ENCODE measurements at regions not wholly inside any gene's neighbourhood (a gene's known extent, or its start where the extent isn't known, plus 50 kb on each side); places are given as distances from the start of the nearest gene placed in this dataset.

DNA sequence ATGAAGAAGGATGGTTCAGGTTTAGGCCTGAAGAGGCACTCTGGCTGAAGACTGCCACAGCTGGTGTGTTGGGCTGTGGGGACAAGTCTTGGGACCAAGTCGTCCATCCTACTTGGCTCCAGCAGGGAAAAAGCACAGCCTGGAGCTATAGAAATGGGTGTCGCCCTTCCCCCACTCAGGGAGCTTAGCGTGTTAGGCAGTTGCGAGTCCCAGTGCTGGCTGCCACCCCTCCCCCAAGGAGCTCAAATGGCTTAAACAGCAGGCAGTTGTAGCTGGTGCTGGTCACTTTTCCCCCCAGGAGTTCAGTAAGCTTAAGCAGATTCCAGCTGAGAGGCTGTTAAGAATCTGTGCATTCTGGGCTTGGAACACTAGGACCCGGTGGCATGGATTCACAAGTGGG, 319.5 kb upstream of the POF1B start:
- TF ChIP-seq, protein P1, sequence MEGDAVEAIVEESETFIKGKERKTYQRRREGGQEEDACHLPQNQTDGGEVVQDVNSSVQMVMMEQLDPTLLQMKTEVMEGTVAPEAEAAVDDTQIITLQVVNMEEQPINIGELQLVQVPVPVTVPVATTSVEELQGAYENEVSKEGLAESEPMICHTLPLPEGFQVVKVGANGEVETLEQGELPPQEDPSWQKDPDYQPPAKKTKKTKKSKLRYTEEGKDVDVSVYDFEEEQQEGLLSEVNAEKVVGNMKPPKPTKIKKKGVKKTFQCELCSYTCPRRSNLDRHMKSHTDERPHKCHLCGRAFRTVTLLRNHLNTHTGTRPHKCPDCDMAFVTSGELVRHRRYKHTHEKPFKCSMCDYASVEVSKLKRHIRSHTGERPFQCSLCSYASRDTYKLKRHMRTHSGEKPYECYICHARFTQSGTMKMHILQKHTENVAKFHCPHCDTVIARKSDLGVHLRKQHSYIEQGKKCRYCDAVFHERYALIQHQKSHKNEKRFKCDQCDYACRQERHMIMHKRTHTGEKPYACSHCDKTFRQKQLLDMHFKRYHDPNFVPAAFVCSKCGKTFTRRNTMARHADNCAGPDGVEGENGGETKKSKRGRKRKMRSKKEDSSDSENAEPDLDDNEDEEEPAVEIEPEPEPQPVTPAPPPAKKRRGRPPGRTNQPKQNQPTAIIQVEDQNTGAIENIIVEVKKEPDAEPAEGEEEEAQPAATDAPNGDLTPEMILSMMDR (IDR thresholded peaks at IDR 0.05), result no peak
- TF ChIP-seq ZFX (IDR thresholded peaks at IDR 0.05; ENCODE audit: borderline replicate concordance), result no peak
